HG03135 (cell line): ENCODE measurements at regions not wholly inside any gene's neighbourhood (a gene's known extent, or its start where the extent isn't known, plus 50 kb on each side); places are given as distances from the start of the nearest gene placed in this dataset.
"Not testable (repeated sequence)": the region's sequence is repeated elsewhere in the genome, so short reads cannot be mapped to it uniquely, and the experiment has no call there.

Source experiments
- ATAC-seq: cut with Tn5 transposase; IDR thresholded peaks from one replicate; pipeline ENCODE4 v1.9.1; 2021; ENCODE audit warnings: mild to moderate bottlenecking, moderate library complexity; ENCODE audit not compliant: unreplicated experiment

- no peak for ATAC-seq
Observed at GRCh38 chr3:145290010-145290409, 871.0 kb downstream of the PLOD2 start.

GRCh38 chr3:145294572-145294971 is 866.4 kb downstream of the PLOD2 start:
- ATAC-seq = no peak

- no peak for ATAC-seq
Observed at GRCh38 chr3:145307272-145307671, 853.7 kb downstream of the PLOD2 start.

- ATAC-seq = no peak
Observed at GRCh38 chr3:145313751-145314150, 847.2 kb downstream of the PLOD2 start.

GRCh38 chr3:145316253-145316652 is 844.7 kb downstream of the PLOD2 start:
- ATAC-seq = not testable (repeated sequence)

- no peak for ATAC-seq
Observed at GRCh38 chr3:145326666-145327065, 834.3 kb downstream of the PLOD2 start.

- ATAC-seq = not testable (repeated sequence)
Observed at GRCh38 chr3:145333427-145333826, 827.6 kb downstream of the PLOD2 start.

GRCh38 chr3:145333931-145334330 is 827.1 kb downstream of the PLOD2 start:
- no peak for ATAC-seq

- ATAC-seq = no peak
Observed at GRCh38 chr3:145355206-145355605, 805.8 kb downstream of the PLOD2 start.

GRCh38 chr3:145357453-145357852 is 803.5 kb downstream of the PLOD2 start:
- no peak for ATAC-seq

GRCh38 chr3:145359040-145359439 is 801.9 kb downstream of the PLOD2 start:
- ATAC-seq = no peak

GRCh38 chr3:145368748-145369147 is 792.2 kb downstream of the PLOD2 start:
- no peak for ATAC-seq

- no peak for ATAC-seq
Observed at GRCh38 chr3:145370870-145371269, 790.1 kb downstream of the PLOD2 start.

GRCh38 chr3:145377301-145377700 is 783.7 kb downstream of the PLOD2 start:
- ATAC-seq = no peak

GRCh38 chr3:145383416-145383815 is 777.6 kb downstream of the PLOD2 start:
- no peak for ATAC-seq

GRCh38 chr3:145384307-145384706 is 776.7 kb downstream of the PLOD2 start:
- ATAC-seq = no peak

GRCh38 chr3:145387211-145387610 is 773.8 kb downstream of the PLOD2 start:
- ATAC-seq = no peak

- ATAC-seq = no peak
Observed at GRCh38 chr3:145395421-145395820, 765.6 kb downstream of the PLOD2 start.

- ATAC-seq = no peak
Observed at GRCh38 chr3:145411605-145412004, 749.4 kb downstream of the PLOD2 start.

GRCh38 chr3:145417678-145418077 is 743.3 kb downstream of the PLOD2 start:
- ATAC-seq = no peak

- no peak for ATAC-seq
Observed at GRCh38 chr3:145422556-145422955, 738.4 kb downstream of the PLOD2 start.

GRCh38 chr3:145427355-145427754 is 733.6 kb downstream of the PLOD2 start:
- no peak for ATAC-seq

GRCh38 chr3:145429546-145429945 is 731.4 kb downstream of the PLOD2 start:
- ATAC-seq = no peak

GRCh38 chr3:145448436-145448835 is 712.5 kb downstream of the PLOD2 start:
- ATAC-seq = no peak
